ENCODE measurements at regions not wholly inside any gene's neighbourhood (a gene's known extent, or its start where the extent isn't known, plus 50 kb on each side); places are given as distances from the start of the nearest gene placed in this dataset.

DNA sequence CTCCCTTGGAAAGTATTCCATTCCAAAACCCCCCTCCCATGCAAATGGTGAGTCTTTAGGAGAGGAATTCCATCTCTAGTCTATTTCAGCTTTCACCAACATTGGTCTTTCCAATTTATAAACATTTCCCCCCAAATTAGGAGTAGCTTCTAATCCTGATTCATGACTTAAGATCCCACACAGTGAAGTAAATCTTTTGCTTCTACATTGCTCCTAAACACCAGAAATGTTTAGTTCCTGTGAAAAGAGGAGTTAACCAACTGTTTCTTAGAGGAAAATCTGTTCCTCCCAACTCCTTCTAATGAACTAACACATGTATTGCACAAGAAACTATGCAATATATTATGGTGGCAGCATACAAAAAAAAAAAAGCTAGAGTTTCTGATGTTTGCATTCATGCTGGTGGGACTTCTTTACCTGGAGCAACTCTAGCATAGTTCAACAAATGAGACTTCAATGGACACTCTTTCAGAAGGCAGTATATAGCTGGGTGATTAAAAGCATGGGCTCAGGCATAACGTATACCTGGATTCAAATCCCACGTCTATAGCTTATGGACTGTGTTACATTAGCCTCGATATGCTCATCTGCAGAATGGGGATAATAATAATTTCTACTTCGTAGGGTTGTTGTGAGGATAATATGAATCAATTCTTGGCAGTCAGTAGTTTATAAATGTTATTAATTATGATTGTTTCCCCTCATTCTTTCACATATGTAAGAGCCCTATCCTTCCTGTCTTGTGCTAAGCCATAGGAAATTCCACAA is 131.6 kb upstream of the TMEM164 start:
- Mint-ChIP-seq H3K4me3 (no peak overlapping the region), H3K9me3 (ENCODE audit: insufficient read depth) (no peaks in the 10 kb centered on the region), H3K27ac (no peak overlapping the region), H3K4me1 (no peaks in the 10 kb centered on the region), H3K27me3 (no peaks in the 10 kb centered on the region)
- CTCF ChIA-PET, result interaction anchor here (1.0 to 1.6 kb wide), 2 partner anchors 15 to 159 kb away, joined by 3 to 11 read pairs; no protein-coding TSS in a partner anchor
- H3K4me1 ChIP-seq (ENCODE audit: control insufficient read depth in 2 of 2, insufficient read depth in 2 of 2, low read length in 2 of 2), result no peaks in the 10 kb centered on the region
- POLR2A ChIA-PET, result no interaction called here
- intact Hi-C loops (cut with micrococcal nuclease), result no loop called here
- H3K27me3 ChIP-seq (replicated peaks in 1 of 4; ENCODE audit: control extremely low read depth in 1 of 4, control insufficient read depth in 3 of 4, insufficient read depth in 4 of 4, low read length in 3 of 4), result no peaks in the 10 kb centered on the region
- H3K4me2 ChIP-seq (replicated peaks; ENCODE audit: low read depth, low read length, poor library complexity, severe bottlenecking), result no peak overlapping the region
- ATAC-seq (ENCODE audit: low read depth) (no peak), DNase-seq (no peak)
- no peaks in the 10 kb centered on the region for H3K36me3 ChIP-seq (replicated peaks in 1 of 2; ENCODE audit: control extremely low read depth in 1 of 2, control insufficient read depth in 1 of 2, extremely low read depth in 1 of 2, insufficient read depth in 2 of 2, low read length in 1 of 2)
- no peak overlapping the region for H2AFZ ChIP-seq (ENCODE audit: insufficient read depth, low read depth, low read length, poor library complexity, severe bottlenecking)
- H3K27ac ChIP-seq (ENCODE audit: low read length in 2 of 2), result no peak overlapping the region
- H3K79me2 ChIP-seq (ENCODE audit: control insufficient read depth, insufficient read depth, low read length), result no peaks in the 10 kb centered on the region
- no peak for TF ChIP-seq EZH2 (IDR thresholded peaks at IDR 0.05; ENCODE audit: borderline replicate concordance, insufficient read depth, low read depth, low read length, poor library complexity, severe bottlenecking)
- TF ChIP-seq, protein P1, sequence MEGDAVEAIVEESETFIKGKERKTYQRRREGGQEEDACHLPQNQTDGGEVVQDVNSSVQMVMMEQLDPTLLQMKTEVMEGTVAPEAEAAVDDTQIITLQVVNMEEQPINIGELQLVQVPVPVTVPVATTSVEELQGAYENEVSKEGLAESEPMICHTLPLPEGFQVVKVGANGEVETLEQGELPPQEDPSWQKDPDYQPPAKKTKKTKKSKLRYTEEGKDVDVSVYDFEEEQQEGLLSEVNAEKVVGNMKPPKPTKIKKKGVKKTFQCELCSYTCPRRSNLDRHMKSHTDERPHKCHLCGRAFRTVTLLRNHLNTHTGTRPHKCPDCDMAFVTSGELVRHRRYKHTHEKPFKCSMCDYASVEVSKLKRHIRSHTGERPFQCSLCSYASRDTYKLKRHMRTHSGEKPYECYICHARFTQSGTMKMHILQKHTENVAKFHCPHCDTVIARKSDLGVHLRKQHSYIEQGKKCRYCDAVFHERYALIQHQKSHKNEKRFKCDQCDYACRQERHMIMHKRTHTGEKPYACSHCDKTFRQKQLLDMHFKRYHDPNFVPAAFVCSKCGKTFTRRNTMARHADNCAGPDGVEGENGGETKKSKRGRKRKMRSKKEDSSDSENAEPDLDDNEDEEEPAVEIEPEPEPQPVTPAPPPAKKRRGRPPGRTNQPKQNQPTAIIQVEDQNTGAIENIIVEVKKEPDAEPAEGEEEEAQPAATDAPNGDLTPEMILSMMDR (IDR thresholded peaks at IDR 0.05), result no peak
- no peak overlapping the region for H3K9ac ChIP-seq (ENCODE audit: low read length)
- no peaks in the 10 kb centered on the region for H3K9me3 ChIP-seq (ENCODE audit: control extremely low read depth in 1 of 3, control insufficient read depth in 2 of 3, insufficient read depth in 1 of 3, low read length in 2 of 3)
- H4K20me1 ChIP-seq (ENCODE audit: control insufficient read depth, insufficient read depth, low read length, poor library complexity, severe bottlenecking), result no peaks in the 10 kb centered on the region
- WGBS (ENCODE audit: insufficient coverage), result 100% methylated on average over 2 of the region's 4 CpGs
- no peak overlapping the region for H3K4me3 ChIP-seq (ENCODE audit: control extremely low read depth in 1 of 5, extremely low read depth in 1 of 5, insufficient read depth in 1 of 5, low read depth in 2 of 5, low read length in 4 of 5)

DNA sequence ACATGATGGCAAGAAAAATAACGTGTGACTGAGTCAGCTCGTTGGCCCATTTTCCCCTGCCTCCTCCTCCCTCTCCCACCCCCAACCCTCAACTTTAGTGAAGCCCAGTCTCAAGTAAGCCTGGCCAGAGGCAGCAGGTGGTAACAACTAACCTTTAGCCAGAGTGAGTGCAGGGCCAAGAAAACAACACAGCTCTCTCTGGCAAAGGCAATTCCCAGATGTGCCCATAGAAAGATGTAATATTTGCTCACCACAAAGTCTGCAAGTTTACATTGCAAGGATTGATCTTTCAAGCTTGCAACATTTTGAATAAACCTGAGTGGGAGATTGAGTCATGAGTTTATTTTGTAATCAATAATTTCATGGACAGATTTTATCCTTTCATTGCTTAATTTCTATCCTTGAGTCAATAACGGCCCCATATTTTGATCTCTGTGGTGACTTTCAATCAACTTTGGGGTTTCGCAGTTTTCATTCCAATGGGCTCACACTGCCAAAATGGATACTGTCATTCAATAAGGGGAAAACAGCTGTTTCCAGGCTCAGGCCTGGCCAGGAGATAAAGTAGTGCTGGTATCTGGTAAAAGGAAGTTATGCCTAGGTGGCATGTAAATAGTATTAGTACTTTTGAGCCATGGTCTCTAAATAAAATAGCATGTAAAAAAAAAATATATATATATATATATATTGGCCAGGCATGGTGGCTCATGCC is 130.7 kb upstream of the TMEM164 start:
- CTCF ChIA-PET, result interaction anchor here (1.0 kb wide), 1 partner anchor 160 kb away, joined by 3 read pairs; no protein-coding TSS in a partner anchor
- intact Hi-C loops (cut with micrococcal nuclease), result no loop called here
- TF ChIP-seq, protein P1 (IDR thresholded peaks at IDR 0.05), result no peak
- TF ChIP-seq EZH2 (IDR thresholded peaks at IDR 0.05; ENCODE audit: borderline replicate concordance, insufficient read depth, low read depth, low read length, poor library complexity, severe bottlenecking), result no peak
- no peak overlapping the region for H3K4me3 ChIP-seq (ENCODE audit: control extremely low read depth in 1 of 5, extremely low read depth in 1 of 5, insufficient read depth in 1 of 5, low read depth in 2 of 5, low read length in 4 of 5)
- no peaks in the 10 kb centered on the region for H3K4me1 ChIP-seq (ENCODE audit: control insufficient read depth in 2 of 2, insufficient read depth in 2 of 2, low read length in 2 of 2)
- no peaks in the 10 kb centered on the region for H4K20me1 ChIP-seq (ENCODE audit: control insufficient read depth, insufficient read depth, low read length, poor library complexity, severe bottlenecking)
- no peak for ATAC-seq (ENCODE audit: low read depth)
- no peaks in the 10 kb centered on the region for H3K36me3 ChIP-seq (replicated peaks in 1 of 2; ENCODE audit: control extremely low read depth in 1 of 2, control insufficient read depth in 1 of 2, extremely low read depth in 1 of 2, insufficient read depth in 2 of 2, low read length in 1 of 2)
- H3K27ac ChIP-seq (ENCODE audit: low read length in 2 of 2), result no peak overlapping the region
- Mint-ChIP-seq H3K4me3 (no peak overlapping the region), H3K27ac (no peak overlapping the region), H3K27me3 (no peaks in the 10 kb centered on the region), H3K9me3 (ENCODE audit: insufficient read depth) (no peaks in the 10 kb centered on the region), H3K4me1 (no peaks in the 10 kb centered on the region)
- no peak overlapping the region for H2AFZ ChIP-seq (ENCODE audit: insufficient read depth, low read depth, low read length, poor library complexity, severe bottlenecking)
- H3K27me3 ChIP-seq (replicated peaks in 1 of 4; ENCODE audit: control extremely low read depth in 1 of 4, control insufficient read depth in 3 of 4, insufficient read depth in 4 of 4, low read length in 3 of 4), result no peaks in the 10 kb centered on the region
- POLR2A ChIA-PET, result no interaction called here
- no peak overlapping the region for H3K9ac ChIP-seq (ENCODE audit: low read length)
- H3K9me3 ChIP-seq (ENCODE audit: control extremely low read depth in 1 of 3, control insufficient read depth in 2 of 3, insufficient read depth in 1 of 3, low read length in 2 of 3), result no peaks in the 10 kb centered on the region
- no peak for DNase-seq
- no peaks in the 10 kb centered on the region for H3K79me2 ChIP-seq (ENCODE audit: control insufficient read depth, insufficient read depth, low read length)
- no peak overlapping the region for H3K4me2 ChIP-seq (replicated peaks; ENCODE audit: low read depth, low read length, poor library complexity, severe bottlenecking)
- no CpG with 5 or more reads among the region's 4 CpGs for whole genome bisulfite sequencing (ENCODE audit: insufficient coverage)

Measured in B cell (primary cell).